ENCODE measurements at regions not wholly inside any gene's neighbourhood (a gene's known extent, or its start where the extent isn't known, plus 50 kb on each side); places are given as distances from the start of the nearest gene placed in this dataset.

DNA sequence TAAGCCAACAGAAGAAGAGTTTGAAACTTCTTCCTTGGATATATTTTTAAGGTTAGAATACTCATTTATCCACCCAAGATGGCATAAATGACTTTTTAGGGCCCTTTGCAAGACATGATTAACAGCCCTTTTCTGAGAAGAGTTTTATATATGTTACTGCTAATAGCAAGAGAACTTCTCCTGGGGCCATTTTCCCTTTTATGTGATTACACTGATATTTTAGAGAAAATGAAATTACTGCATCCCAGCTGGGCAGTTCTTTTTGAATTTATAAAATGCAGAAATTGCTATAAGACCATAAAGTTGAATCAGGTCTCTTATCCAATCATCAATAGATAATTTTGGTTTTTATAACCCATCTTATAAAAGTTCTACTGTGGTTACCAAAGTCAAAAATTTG lies 161.3 kb upstream of the RFX3 start:
- Histone ChIP-seq H3K27me3 (no peaks in the 10 kb centered on the region), H3K4me1 (no peaks in the 10 kb centered on the region), H3K27ac (no peak overlapping the region), H3K36me3 (no peaks in the 10 kb centered on the region), H3K9me3 (no peaks in the 10 kb centered on the region), H3K4me3 (no peak overlapping the region)
- ATAC-seq = no peak
- TF ChIP-seq, protein P1, sequence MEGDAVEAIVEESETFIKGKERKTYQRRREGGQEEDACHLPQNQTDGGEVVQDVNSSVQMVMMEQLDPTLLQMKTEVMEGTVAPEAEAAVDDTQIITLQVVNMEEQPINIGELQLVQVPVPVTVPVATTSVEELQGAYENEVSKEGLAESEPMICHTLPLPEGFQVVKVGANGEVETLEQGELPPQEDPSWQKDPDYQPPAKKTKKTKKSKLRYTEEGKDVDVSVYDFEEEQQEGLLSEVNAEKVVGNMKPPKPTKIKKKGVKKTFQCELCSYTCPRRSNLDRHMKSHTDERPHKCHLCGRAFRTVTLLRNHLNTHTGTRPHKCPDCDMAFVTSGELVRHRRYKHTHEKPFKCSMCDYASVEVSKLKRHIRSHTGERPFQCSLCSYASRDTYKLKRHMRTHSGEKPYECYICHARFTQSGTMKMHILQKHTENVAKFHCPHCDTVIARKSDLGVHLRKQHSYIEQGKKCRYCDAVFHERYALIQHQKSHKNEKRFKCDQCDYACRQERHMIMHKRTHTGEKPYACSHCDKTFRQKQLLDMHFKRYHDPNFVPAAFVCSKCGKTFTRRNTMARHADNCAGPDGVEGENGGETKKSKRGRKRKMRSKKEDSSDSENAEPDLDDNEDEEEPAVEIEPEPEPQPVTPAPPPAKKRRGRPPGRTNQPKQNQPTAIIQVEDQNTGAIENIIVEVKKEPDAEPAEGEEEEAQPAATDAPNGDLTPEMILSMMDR (IDR thresholded peaks at IDR 0.05) = no peak
- FAIRE-seq = no peak
- intact Hi-C loops (cut with DNase I) = no loop called here
- no peak for DNase-seq

DNA sequence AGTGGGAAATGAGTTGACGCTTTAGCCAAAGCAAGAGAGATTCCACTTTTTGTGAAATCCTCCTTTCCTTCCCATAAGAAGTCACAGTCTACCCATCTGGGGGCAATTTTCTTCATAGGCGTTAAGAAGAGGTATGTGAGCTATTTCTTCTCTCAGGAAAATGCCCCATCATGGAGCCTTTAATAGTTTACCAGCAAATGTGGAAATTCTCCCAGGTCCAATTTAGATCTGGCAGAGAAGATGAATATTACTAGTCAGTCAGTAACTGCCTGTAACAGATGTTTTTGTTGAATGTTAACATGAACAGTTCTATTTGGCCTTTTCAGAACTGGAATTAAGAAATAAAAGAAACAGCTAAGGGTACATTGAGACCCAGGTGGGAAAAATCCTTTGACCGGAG lies 156.4 kb upstream of the RFX3 start:
- H3K36me3 ChIP-seq = peaks cover 0 to 2% (median 0%) of the 10 kb centered on the region in 3 donors
- H3K27me3 ChIP-seq = no peaks in the 10 kb centered on the region
- no peaks in the 10 kb centered on the region for H3K4me1 ChIP-seq
- H3K9me3 ChIP-seq = no peaks in the 10 kb centered on the region
- FAIRE-seq (no peak), ATAC-seq (no peak), DNase-seq (no peak)
- intact Hi-C loops (cut with DNase I) = no loop called here
- H3K27ac ChIP-seq = no peak overlapping the region
- 71 to 74% methylated on average over 3 of the region's 3 CpGs for WGBS, 2 donors
- TF ChIP-seq, protein P1 (IDR thresholded peaks at IDR 0.05) = no peak
- no peak overlapping the region for H3K4me3 ChIP-seq

DNA sequence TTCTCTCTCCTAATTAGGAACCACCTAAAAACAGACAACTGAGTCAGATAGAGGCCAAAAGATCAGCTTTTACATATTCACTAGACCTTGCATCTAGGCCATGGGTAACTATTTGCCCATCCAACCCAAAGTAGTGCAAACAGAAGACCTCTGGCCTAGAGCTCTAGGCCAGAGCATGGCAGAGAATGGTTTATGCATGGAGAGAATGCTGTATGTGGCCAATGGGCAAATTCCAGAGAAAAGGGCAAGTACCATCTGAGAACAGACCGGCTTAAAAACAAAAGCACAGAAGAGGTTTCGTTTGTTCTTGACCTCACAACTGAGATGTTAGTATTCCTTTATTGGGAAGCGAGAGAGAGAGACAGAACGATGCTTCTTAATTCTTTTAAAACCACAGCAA lies 151.7 kb upstream of the RFX3 start:
- FAIRE-seq (no peak), DNase-seq (no peak), ATAC-seq (no peak)
- no peaks in the 10 kb centered on the region for H3K27me3 ChIP-seq
- H3K4me1 ChIP-seq = no peaks in the 10 kb centered on the region
- no peaks in the 10 kb centered on the region for H3K9me3 ChIP-seq
- intact Hi-C loops (cut with DNase I) = no loop called here
- H3K27ac ChIP-seq = no peak overlapping the region
- no peak overlapping the region for H3K4me3 ChIP-seq
- 88 to 93% methylated on average over 4 of the region's 4 CpGs for WGBS, 2 donors
- peaks cover 0 to 2% (median 0%) of the 10 kb centered on the region in 3 donors for H3K36me3 ChIP-seq
- TF ChIP-seq, protein P1 (IDR thresholded peaks at IDR 0.05) = no peak

DNA sequence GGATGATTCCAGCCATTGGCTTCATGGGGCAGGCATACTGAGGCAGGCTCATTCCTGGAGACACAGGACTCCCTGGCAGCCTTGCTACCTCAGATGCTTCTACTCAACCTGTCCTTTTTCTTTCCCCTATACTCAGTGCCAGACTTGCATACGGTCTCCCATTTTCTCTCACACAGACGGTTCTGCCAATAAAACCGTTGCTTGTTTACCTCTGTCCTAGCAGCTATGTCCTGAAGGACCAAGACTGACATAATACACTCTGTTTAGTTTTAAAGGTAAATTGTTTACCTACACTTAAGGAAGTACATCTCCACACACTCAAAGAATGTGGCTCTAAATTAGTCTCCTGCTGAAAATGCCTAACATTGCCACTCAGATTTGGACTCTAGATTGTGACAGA lies 151.0 kb upstream of the RFX3 start:
- WGBS, 2 donors = 49 to 65% methylated on average over 3 of the region's 3 CpGs
- Histone ChIP-seq H3K4me1 (no peaks in the 10 kb centered on the region), H3K27me3 (no peaks in the 10 kb centered on the region), H3K27ac (no peak overlapping the region), H3K9me3 (no peaks in the 10 kb centered on the region), H3K36me3 (peaks cover 0 to 2% (median 0%) of the 10 kb centered on the region in 3 donors), H3K4me3 (no peak overlapping the region)
- ATAC-seq (no peak), DNase-seq (no peak), FAIRE-seq (no peak)
- intact Hi-C loops (cut with DNase I) = no loop called here
- TF ChIP-seq, protein P1 (IDR thresholded peaks at IDR 0.05) = no peak

DNA sequence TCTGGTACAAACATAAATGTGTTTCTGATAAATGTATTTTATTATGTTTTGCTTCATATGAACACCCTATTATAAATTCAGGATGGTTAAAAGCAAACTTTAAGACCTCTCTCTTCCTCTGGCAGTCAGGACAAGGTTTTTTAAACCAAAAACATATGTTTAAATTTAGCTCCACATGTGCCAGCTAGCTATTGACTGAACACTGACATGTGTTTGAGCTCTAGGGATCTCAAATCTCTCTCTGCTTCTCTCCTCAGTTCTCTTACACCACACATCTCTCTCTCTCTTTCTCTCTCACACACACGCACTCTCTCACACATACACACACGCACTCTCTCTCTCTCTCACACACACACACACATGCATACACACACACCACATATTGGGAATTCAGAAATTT lies 150.1 kb upstream of the RFX3 start:
- Histone ChIP-seq H3K4me1 (no peaks in the 10 kb centered on the region), H3K4me3 (no peak overlapping the region), H3K36me3 (peaks cover 0 to 2% (median 0%) of the 10 kb centered on the region in 3 donors), H3K27me3 (no peaks in the 10 kb centered on the region), H3K27ac (no peak overlapping the region), H3K9me3 (no peaks in the 10 kb centered on the region)
- DNase-seq (no peak), ATAC-seq (no peak), FAIRE-seq (no peak)
- TF ChIP-seq, protein P1 (IDR thresholded peaks at IDR 0.05) = no peak
- intact Hi-C loops (cut with DNase I) = no loop called here
- 80 to 93% methylated on average over 2 of the region's 2 CpGs for WGBS, 2 donors
